ENCODE measurements at regions not wholly inside any gene's neighbourhood (a gene's known extent, or its start where the extent isn't known, plus 50 kb on each side); places are given as distances from the start of the nearest gene placed in this dataset.

GRCh38 chr2:195552581-195552980 lies 104.4 kb upstream of the SLC39A10 start:
- no peak for TF ChIP-seq POLR2A (IDR thresholded peaks at IDR 0.05)
- TF ChIP-seq, protein P1, sequence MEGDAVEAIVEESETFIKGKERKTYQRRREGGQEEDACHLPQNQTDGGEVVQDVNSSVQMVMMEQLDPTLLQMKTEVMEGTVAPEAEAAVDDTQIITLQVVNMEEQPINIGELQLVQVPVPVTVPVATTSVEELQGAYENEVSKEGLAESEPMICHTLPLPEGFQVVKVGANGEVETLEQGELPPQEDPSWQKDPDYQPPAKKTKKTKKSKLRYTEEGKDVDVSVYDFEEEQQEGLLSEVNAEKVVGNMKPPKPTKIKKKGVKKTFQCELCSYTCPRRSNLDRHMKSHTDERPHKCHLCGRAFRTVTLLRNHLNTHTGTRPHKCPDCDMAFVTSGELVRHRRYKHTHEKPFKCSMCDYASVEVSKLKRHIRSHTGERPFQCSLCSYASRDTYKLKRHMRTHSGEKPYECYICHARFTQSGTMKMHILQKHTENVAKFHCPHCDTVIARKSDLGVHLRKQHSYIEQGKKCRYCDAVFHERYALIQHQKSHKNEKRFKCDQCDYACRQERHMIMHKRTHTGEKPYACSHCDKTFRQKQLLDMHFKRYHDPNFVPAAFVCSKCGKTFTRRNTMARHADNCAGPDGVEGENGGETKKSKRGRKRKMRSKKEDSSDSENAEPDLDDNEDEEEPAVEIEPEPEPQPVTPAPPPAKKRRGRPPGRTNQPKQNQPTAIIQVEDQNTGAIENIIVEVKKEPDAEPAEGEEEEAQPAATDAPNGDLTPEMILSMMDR (IDR thresholded peaks at IDR 0.05), result no peak

Measured in stomach (tissue), 4 donors.